ENCODE measurements at regions not wholly inside any gene's neighbourhood (a gene's known extent, or its start where the extent isn't known, plus 50 kb on each side); places are given as distances from the start of the nearest gene placed in this dataset.

DNA sequence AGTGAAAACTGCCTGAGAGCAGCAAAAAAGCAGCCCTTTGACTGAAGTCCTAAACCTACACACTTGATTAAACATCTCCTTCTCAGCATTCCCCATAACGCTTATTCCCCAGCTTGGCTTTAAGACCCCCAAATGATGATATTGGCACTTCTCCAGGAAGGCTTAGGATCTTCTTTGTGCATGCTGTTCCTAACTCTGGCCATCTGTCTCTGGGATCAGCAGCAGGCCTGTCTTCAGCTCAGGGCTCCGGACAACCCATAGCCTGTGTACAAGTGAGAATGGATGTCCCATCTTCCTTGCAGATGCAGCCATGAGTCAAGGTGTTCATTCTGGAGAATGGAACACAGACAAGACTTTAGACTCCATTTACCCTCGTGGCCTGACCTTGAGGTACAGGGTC lies 81.6 kb upstream of the TMEM17 start:
- TF ChIP-seq EZH2 (IDR thresholded peaks at IDR 0.05) (no peak), POLR2AphosphoS5 (IDR thresholded peaks at IDR 0.05; ENCODE audit: borderline replicate concordance, low read depth, low read length) (no peak)

All from SK-N-MC (cell line).